HFFc6 (cell line): ENCODE measurements at regions not wholly inside any gene's neighbourhood (a gene's known extent, or its start where the extent isn't known, plus 50 kb on each side); places are given as distances from the start of the nearest gene placed in this dataset.

Experiments
- DNase-seq: peaks from one replicate; pipeline ENCODE4 v3.0.0-alpha.2; 2018
- H3K27ac Mint-ChIP-seq: 2 replicates; pipeline ENCODE4 v1.8.0; 2020; ENCODE audit warnings: mild to moderate bottlenecking, mixed read lengths
- H3K27me3 Mint-ChIP-seq: 2 replicates; pipeline ENCODE4 v1.8.0; 2021; ENCODE audit warnings: mild to moderate bottlenecking, moderate library complexity, mixed read lengths; ENCODE audit not compliant: insufficient read depth
- H3K36me3 Mint-ChIP-seq: 2 replicates; pipeline ENCODE4 v1.8.0; 2021; ENCODE audit warnings: low read depth, mixed read lengths
- H3K4me1 Mint-ChIP-seq: 2 replicates; pipeline ENCODE4 v1.8.0; 2020; ENCODE audit warnings: low read depth, mixed read lengths
- H3K4me3 Mint-ChIP-seq: 2 replicates; pipeline ENCODE4 v1.8.0; 2020; ENCODE audit warnings: mild to moderate bottlenecking, moderate library complexity, mixed read lengths
- H3K9me3 Mint-ChIP-seq: 2 replicates; pipeline ENCODE4 v1.8.0; 2020; ENCODE audit warnings: mild to moderate bottlenecking, mixed read lengths
- TF ChIP-seq, protein P1 (sequence below): fragments of 200-600 bp; sonication (generic); IDR thresholded peaks from 2 replicates; pipeline ENCODE4 v1.5.0; 2021; ENCODE audit warnings: antibody characterized with exemption, mild to moderate bottlenecking

- DNase-seq, result peak; percentile 11
- H3K4me3 Mint-ChIP-seq, result no peak overlapping the region
- TF ChIP-seq, protein P1, sequence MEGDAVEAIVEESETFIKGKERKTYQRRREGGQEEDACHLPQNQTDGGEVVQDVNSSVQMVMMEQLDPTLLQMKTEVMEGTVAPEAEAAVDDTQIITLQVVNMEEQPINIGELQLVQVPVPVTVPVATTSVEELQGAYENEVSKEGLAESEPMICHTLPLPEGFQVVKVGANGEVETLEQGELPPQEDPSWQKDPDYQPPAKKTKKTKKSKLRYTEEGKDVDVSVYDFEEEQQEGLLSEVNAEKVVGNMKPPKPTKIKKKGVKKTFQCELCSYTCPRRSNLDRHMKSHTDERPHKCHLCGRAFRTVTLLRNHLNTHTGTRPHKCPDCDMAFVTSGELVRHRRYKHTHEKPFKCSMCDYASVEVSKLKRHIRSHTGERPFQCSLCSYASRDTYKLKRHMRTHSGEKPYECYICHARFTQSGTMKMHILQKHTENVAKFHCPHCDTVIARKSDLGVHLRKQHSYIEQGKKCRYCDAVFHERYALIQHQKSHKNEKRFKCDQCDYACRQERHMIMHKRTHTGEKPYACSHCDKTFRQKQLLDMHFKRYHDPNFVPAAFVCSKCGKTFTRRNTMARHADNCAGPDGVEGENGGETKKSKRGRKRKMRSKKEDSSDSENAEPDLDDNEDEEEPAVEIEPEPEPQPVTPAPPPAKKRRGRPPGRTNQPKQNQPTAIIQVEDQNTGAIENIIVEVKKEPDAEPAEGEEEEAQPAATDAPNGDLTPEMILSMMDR, result no peak
- no peak overlapping the region for H3K27ac Mint-ChIP-seq
- H3K27me3 Mint-ChIP-seq, result no peaks in the 10 kb centered on the region
- H3K9me3 Mint-ChIP-seq, result no peaks in the 10 kb centered on the region
- H3K4me1 Mint-ChIP-seq, result peaks cover 69% of the 10 kb centered on the region
- no peaks in the 10 kb centered on the region for H3K36me3 Mint-ChIP-seq
These were observed 375.2 kb downstream of the CD109 start for GRCh38 chr6:74071214-74071613.

DNA sequence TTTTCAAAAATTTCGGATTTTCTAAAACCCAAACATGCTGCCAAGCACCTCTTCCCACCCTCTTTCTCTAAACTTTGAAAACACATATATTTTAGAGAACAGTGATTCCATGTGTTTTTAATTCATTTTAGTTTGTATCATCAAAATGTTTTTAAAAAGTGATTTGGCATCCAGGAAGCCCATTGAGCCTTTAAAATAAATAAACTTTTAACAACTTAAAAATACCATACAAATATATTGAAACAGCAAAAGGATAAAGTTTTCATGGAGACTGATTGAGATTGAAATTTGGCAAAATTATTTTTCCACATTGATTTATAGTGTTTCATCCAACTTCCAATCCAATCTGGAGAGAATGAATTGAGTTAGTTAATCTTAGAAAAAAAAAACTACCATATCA lies 374.7 kb downstream of the CD109 start:
- Mint-ChIP-seq H3K9me3 (no peaks in the 10 kb centered on the region), H3K36me3 (no peaks in the 10 kb centered on the region), H3K4me1 (peaks cover 73% of the 10 kb centered on the region), H3K27ac (no peak overlapping the region), H3K4me3 (no peak overlapping the region), H3K27me3 (no peaks in the 10 kb centered on the region)
- TF ChIP-seq, protein P1, result no peak
- no peak for DNase-seq

GRCh38 chr6:74070091-74070490 lies 374.1 kb downstream of the CD109 start:
- 0 out of 2 replicates have a peak overlapping the region, but pooled peaks have one; percentile 0 for H3K4me3 Mint-ChIP-seq
- H3K27me3 Mint-ChIP-seq, result no peaks in the 10 kb centered on the region
- H3K27ac Mint-ChIP-seq, result peak overlapping the region; percentile 46
- DNase-seq, result peak; percentile 20
- no peaks in the 10 kb centered on the region for H3K36me3 Mint-ChIP-seq
- H3K4me1 Mint-ChIP-seq, result peaks cover 70% of the 10 kb centered on the region
- TF ChIP-seq, protein P1, result no peak
- no peaks in the 10 kb centered on the region for H3K9me3 Mint-ChIP-seq

GRCh38 chr6:74069089-74069581 lies 373.1 kb downstream of the CD109 start:
- no peaks in the 10 kb centered on the region for H3K27me3 Mint-ChIP-seq
- DNase-seq, result peak; percentile 63
- H3K36me3 Mint-ChIP-seq, result no peaks in the 10 kb centered on the region
- peak overlapping the region; percentile 46 for H3K27ac Mint-ChIP-seq
- no peaks in the 10 kb centered on the region for H3K9me3 Mint-ChIP-seq
- no peak overlapping the region for H3K4me3 Mint-ChIP-seq
- peaks cover 62% of the 10 kb centered on the region for H3K4me1 Mint-ChIP-seq
- TF ChIP-seq, protein P1, result no peak

DNA sequence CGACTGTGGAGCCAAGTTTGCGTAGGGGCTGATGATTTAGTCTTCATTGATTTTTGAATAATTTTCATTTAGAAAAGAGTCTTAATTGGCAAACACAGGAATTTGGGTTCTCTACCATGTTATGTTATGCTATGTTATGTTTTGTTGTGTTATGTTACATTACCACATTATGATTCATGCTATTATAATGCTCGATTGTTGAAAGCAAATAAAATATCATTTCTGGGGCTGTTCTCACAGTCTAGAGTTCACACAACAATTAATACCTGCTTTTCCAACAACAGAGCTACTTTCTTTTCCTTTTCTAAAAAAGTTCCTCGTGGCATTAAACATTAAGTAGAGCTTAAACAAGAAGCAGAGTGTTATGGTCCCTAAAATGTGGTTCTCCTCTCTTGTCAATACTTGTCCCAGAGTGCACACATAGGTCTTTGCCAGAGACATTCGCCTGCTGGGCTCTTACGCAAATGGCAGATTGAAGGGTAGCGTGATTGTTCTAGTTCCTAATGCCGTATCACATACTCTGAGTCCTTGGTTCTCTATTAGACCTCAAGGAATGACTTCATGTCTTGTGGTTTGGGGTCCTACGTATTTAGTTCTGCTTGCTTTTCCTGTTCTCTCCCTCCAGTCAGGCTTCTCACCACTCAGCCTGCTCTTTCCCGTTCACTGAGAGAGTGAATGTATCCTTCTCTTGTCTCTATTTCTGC lies 370.3 kb downstream of the CD109 start:
- DNase-seq, result no peak
- Mint-ChIP-seq H3K4me3 (no peak overlapping the region), H3K9me3 (no peaks in the 10 kb centered on the region), H3K36me3 (no peaks in the 10 kb centered on the region), H3K27ac (peak overlapping the region; percentile 0; the same call in 1 of the 2 replicates), H3K27me3 (no peaks in the 10 kb centered on the region), H3K4me1 (peaks cover 42% of the 10 kb centered on the region)
- TF ChIP-seq, protein P1, result no peak
